BLaER1 (cell line): ENCODE measurements at regions not wholly inside any gene's neighbourhood (a gene's known extent, or its start where the extent isn't known, plus 50 kb on each side); places are given as distances from the start of the nearest gene placed in this dataset.

Source experiments
- H3K27ac ChIP-seq: shearing (Covaris generic); formaldehyde crosslinking; 2 replicates; pipeline ENCODE4 v1.8.1; 2022
- H3K27me3 ChIP-seq: shearing (Covaris generic); formaldehyde crosslinking; 2 replicates; pipeline ENCODE4 v1.8.1; 2022
- H3K36me3 ChIP-seq: shearing (Covaris generic); formaldehyde crosslinking; 2 replicates; pipeline ENCODE4 v1.8.1; 2022
- H3K4me1 ChIP-seq: shearing (Covaris generic); formaldehyde crosslinking; 2 replicates; pipeline ENCODE4 v1.8.1; 2022
- H3K4me2 ChIP-seq: shearing (Covaris generic); formaldehyde crosslinking; 2 replicates; pipeline ENCODE4 v1.8.1; 2022
- H3K4me3 ChIP-seq: shearing (Covaris generic); formaldehyde crosslinking; 2 replicates; pipeline ENCODE4 v1.8.1; 2022
- H3K9ac ChIP-seq: shearing (Covaris generic); formaldehyde crosslinking; 2 replicates; pipeline ENCODE4 v1.8.1; 2022
- H3K9me3 ChIP-seq: shearing (Covaris generic); formaldehyde crosslinking; 2 replicates; pipeline ENCODE4 v1.8.1; 2022
- H4K20me1 ChIP-seq: shearing (Covaris generic); formaldehyde crosslinking; 2 replicates; pipeline ENCODE4 v1.8.1; 2022
- Cebpa-rat ChIP-seq: shearing (Covaris generic); IDR thresholded peaks from 2 replicates; pipeline ENCODE4 v1.8.1; 2022

DNA sequence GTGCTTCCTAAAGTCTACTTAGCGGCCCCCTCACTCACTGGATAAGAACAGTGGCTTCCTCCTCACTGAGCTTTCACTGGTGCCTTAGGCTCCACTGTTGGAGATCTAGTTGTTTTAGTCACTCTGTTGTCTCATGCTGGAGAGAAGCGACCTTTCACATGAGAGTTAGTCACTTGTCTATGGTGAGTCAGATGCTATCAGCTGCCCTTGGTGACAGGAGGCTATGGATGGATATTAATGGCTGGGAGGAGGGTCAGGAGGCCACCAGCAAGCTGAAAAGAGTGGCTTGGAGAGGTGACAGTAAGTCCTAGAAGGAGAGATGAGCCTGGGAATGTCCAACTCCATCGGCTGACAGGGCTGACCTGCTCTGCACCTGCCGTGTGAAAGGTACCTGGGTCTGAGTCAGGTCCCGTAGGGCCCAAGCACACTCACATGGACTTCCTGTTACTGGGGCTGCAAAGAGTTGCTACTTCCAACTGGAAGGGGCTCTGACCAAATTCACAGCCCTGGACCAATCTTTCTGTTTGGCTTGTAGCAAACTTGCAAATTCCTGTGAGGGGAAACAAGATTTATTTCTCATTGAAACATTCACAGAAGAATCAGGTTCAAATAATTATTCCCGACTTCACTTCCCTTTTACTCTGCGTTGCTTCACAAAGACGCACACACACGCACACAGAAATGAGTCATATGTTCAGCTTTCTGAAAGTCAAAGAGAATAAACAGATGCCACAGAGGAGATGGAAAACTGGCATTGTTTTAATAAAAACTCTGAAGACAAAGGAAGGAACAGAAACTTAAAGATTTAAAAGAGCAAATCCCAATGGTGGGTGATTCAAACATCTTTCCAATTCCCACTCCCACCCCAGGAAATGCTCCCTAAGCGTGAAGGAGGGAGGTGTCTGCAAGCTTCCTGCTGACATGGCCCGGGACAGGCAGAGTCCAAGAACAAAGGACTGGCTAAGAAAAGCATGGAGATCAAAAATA lies 203.5 kb upstream of the TWIST2 start:
- Histone ChIP-seq H3K9me3 (no peaks in the 10 kb centered on the region), H3K4me2 (no peak overlapping the region), H3K36me3 (no peaks in the 10 kb centered on the region), H4K20me1 (no peaks in the 10 kb centered on the region), H3K4me1 (peaks cover 8% of the 10 kb centered on the region; the same call in 1 of the 2 replicates), H3K9ac (no peak overlapping the region), H3K27me3 (no peaks in the 10 kb centered on the region), H3K27ac (no peak overlapping the region), H3K4me3 (no peak overlapping the region)
- no peak for TF ChIP-seq Cebpa-rat

GRCh38 chr2:238645095-238645494 lies 202.8 kb upstream of the TWIST2 start:
- Histone ChIP-seq H3K9me3 (no peaks in the 10 kb centered on the region), H3K27ac (no peak overlapping the region), H3K4me3 (no peak overlapping the region), H3K36me3 (no peaks in the 10 kb centered on the region), H3K4me1 (peaks cover 8% of the 10 kb centered on the region; the same call in 1 of the 2 replicates), H3K9ac (no peak overlapping the region), H3K4me2 (no peak overlapping the region), H4K20me1 (no peaks in the 10 kb centered on the region), H3K27me3 (no peaks in the 10 kb centered on the region)
- TF ChIP-seq Cebpa-rat, result no peak

- H3K4me2 ChIP-seq, result no peak overlapping the region
- no peak for TF ChIP-seq Cebpa-rat
- H3K9me3 ChIP-seq, result no peaks in the 10 kb centered on the region
- H3K4me3 ChIP-seq, result no peak overlapping the region
- H3K27me3 ChIP-seq, result no peaks in the 10 kb centered on the region
- no peak overlapping the region for H3K9ac ChIP-seq
- peaks cover 8% of the 10 kb centered on the region; the same call in 1 of the 2 replicates for H3K4me1 ChIP-seq
- H3K27ac ChIP-seq, result no peak overlapping the region
- no peaks in the 10 kb centered on the region for H3K36me3 ChIP-seq
- H4K20me1 ChIP-seq, result no peaks in the 10 kb centered on the region
Measured at GRCh38 chr2:238645716-238646115, 202.2 kb upstream of the TWIST2 start.

GRCh38 chr2:238646281-238646680 lies 201.6 kb upstream of the TWIST2 start:
- H3K9ac ChIP-seq, result no peak overlapping the region
- H3K27ac ChIP-seq, result no peak overlapping the region
- no peak overlapping the region for H3K4me2 ChIP-seq
- H4K20me1 ChIP-seq, result no peaks in the 10 kb centered on the region
- H3K9me3 ChIP-seq, result 0 out of 2 replicates have a peak, but pooled peaks cover under 1% of the 10 kb centered on the region
- H3K4me3 ChIP-seq, result no peak overlapping the region
- TF ChIP-seq Cebpa-rat, result no peak
- H3K4me1 ChIP-seq, result peaks cover 8% of the 10 kb centered on the region; the same call in 1 of the 2 replicates
- no peaks in the 10 kb centered on the region for H3K27me3 ChIP-seq
- no peaks in the 10 kb centered on the region for H3K36me3 ChIP-seq

DNA sequence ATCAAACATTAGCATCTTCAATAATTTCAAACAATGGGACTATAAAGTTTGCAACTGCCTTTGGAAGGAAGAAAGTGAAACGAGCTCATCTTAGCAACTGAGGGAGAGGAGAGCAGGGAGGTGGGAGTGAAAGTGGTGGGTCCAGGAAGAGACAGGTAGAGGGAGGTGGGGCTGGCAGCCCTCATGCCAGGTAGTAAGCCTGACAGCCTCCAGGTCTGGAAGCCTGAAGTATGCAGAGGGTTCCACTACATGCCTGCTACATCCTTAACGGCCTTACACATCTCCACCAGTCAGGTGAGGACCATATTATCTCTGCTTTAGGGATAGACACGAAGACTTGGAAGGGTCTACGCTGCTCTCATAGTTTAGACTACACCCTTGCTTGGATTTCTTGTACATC lies 201.1 kb upstream of the TWIST2 start:
- H3K36me3 ChIP-seq, result no peaks in the 10 kb centered on the region
- no peak overlapping the region for H3K9ac ChIP-seq
- H3K4me3 ChIP-seq, result no peak overlapping the region
- no peak overlapping the region for H3K27ac ChIP-seq
- H3K27me3 ChIP-seq, result no peaks in the 10 kb centered on the region
- no peak overlapping the region for H3K4me2 ChIP-seq
- H3K4me1 ChIP-seq, result peaks cover 8% of the 10 kb centered on the region; the same call in 1 of the 2 replicates
- H4K20me1 ChIP-seq, result no peaks in the 10 kb centered on the region
- 0 out of 2 replicates have a peak, but pooled peaks cover 6% of the 10 kb centered on the region for H3K9me3 ChIP-seq
- no peak for TF ChIP-seq Cebpa-rat

DNA sequence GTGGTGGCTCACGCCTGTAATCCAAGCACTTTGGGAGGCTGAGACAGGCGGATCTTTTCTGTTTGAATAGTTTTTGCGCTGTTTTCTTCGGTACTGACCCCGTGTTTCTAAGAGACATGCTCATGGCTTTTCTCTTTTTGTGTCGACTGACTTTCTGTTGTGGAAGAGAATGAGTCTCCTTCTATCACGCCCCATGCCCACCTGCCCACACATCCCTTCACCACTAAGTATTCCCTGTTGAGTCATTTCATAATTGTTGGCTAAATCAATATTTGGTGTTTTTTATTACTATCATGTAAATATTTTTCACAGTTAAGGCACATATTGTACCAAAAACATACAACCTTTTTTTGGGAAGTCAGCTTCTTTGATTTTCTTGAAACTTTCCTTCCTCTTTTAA lies 198.8 kb upstream of the TWIST2 start:
- Histone ChIP-seq H3K27me3 (no peaks in the 10 kb centered on the region), H3K9me3 (0 out of 2 replicates have a peak, but pooled peaks cover 7% of the 10 kb centered on the region), H4K20me1 (no peaks in the 10 kb centered on the region), H3K4me1 (peaks cover 26% of the 10 kb centered on the region), H3K36me3 (no peaks in the 10 kb centered on the region), H3K27ac (no peak overlapping the region), H3K9ac (no peak overlapping the region), H3K4me3 (no peak overlapping the region), H3K4me2 (no peak overlapping the region)
- no peak for TF ChIP-seq Cebpa-rat

DNA sequence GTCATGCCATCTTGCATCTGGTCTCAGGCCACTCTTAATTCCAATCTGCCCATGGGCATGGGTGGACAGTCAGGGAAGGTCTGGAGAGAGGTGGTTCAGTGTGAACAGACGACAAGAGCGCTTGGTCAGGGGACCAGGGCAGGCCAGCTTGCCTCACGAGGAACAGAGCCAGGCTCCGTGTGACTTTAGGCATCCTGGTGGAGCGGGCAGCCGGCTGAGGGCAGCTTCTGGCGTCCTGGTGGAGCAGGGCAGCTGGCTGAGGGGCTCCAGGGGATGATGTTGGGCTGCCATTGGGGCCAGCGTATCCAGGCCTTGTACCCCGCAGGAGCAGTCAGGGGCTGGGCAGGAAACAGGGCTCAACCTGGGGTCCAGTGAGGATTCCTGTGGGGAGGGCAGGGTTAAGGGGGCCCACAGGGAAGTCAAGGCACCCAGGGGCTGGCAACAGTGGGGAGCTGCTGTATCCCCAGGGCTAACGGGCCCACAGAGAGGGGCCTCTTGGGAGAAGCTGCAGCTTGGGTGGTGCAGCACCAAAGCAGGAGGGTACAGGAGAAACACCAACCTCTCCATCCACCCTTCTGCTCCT lies 197.9 kb upstream of the TWIST2 start:
- Histone ChIP-seq H3K4me1 (peaks cover 27% of the 10 kb centered on the region), H3K9ac (no peak overlapping the region), H3K9me3 (0 out of 2 replicates have a peak, but pooled peaks cover 7% of the 10 kb centered on the region), H3K27ac (no peak overlapping the region), H4K20me1 (no peaks in the 10 kb centered on the region), H3K27me3 (no peaks in the 10 kb centered on the region), H3K4me2 (no peak overlapping the region), H3K36me3 (no peaks in the 10 kb centered on the region), H3K4me3 (no peak overlapping the region)
- no peak for TF ChIP-seq Cebpa-rat

DNA sequence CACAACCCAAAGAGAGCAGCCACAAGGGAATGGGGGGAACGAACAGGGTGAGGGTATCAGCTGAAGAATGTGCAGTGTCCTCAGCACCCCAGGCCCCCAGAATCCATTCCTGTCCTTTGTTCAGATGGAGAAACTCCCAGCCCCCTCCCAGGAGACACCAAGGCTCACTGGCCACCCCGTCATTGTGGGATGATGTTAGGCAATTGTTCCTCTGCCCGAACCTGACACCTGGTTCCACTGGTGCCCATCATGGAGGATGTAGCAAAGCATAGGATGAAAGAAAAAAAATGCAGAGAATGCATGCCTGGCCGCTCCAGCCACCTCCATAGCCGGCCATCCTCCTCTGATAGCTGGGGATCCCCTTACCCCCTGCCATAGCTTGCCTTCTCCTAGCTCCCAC lies 197.3 kb upstream of the TWIST2 start:
- Histone ChIP-seq H3K27me3 (no peaks in the 10 kb centered on the region), H3K9me3 (0 out of 2 replicates have a peak, but pooled peaks cover 7% of the 10 kb centered on the region), H3K27ac (no peak overlapping the region), H4K20me1 (no peaks in the 10 kb centered on the region), H3K36me3 (no peaks in the 10 kb centered on the region), H3K4me3 (no peak overlapping the region), H3K9ac (no peak overlapping the region), H3K4me2 (no peak overlapping the region), H3K4me1 (peaks cover 32% of the 10 kb centered on the region)
- no peak for TF ChIP-seq Cebpa-rat

GRCh38 chr2:238651306-238652052 lies 196.4 kb upstream of the TWIST2 start:
- peaks cover 36% of the 10 kb centered on the region for H3K4me1 ChIP-seq
- H3K9ac ChIP-seq, result no peak overlapping the region
- H4K20me1 ChIP-seq, result no peaks in the 10 kb centered on the region
- no peaks in the 10 kb centered on the region for H3K27me3 ChIP-seq
- no peak for TF ChIP-seq Cebpa-rat
- H3K27ac ChIP-seq, result no peak overlapping the region
- H3K4me2 ChIP-seq, result no peak overlapping the region
- 0 out of 2 replicates have a peak, but pooled peaks cover 7% of the 10 kb centered on the region for H3K9me3 ChIP-seq
- no peak overlapping the region for H3K4me3 ChIP-seq
- no peaks in the 10 kb centered on the region for H3K36me3 ChIP-seq
